ENCODE measurements at regions not wholly inside any gene's neighbourhood (a gene's known extent, or its start where the extent isn't known, plus 50 kb on each side); places are given as distances from the start of the nearest gene placed in this dataset.

- Histone ChIP-seq H3K36me3 (ENCODE audit: low read length) (no peaks in the 10 kb centered on the region), H4K20me1 (ENCODE audit: low read depth, low read length) (no peaks in the 10 kb centered on the region), H3K4me3 (ENCODE audit: insufficient read depth, low read length, poor library complexity, severe bottlenecking) (no peak overlapping the region), H3K79me2 (ENCODE audit: insufficient read depth, low read length) (no peaks in the 10 kb centered on the region), H3K9me3 (ENCODE audit: insufficient read depth, low read length) (no peaks in the 10 kb centered on the region), H3K9ac (ENCODE audit: low read length) (no peak overlapping the region), H3K27me3 (ENCODE audit: low read length) (no peaks in the 10 kb centered on the region), H3K4me2 (ENCODE audit: low read depth, low read length, poor library complexity, severe bottlenecking) (no peak overlapping the region), H2AFZ (ENCODE audit: low read depth, low read length, severe bottlenecking) (no peak overlapping the region), H3F3A (ENCODE audit: insufficient read depth) (no peaks in the 10 kb centered on the region), H3K9me2 (replicated peaks; ENCODE audit: insufficient read depth, low read length) (no peaks in the 10 kb centered on the region), H3K27ac (ENCODE audit: low read depth, low read length) (no peak overlapping the region)
- no peak for TF ChIP-seq CTCF (IDR thresholded peaks at IDR 0.05; ENCODE audit: insufficient read depth, low read length, poor library complexity, severe bottlenecking)
- no peak for TF ChIP-seq EZH2phosphoT487 (conservative IDR thresholded peaks at IDR 0.05; ENCODE audit: low read length)
These were observed 104.8 kb upstream of the CDH19 start for GRCh38 chr18:66708646-66709045.

GRCh38 chr18:66707473-66707872, 103.6 kb upstream of the CDH19 start:
- H3K9ac ChIP-seq (ENCODE audit: low read length), result no peak overlapping the region
- H3K36me3 ChIP-seq (ENCODE audit: low read length), result no peaks in the 10 kb centered on the region
- no peaks in the 10 kb centered on the region for H3K9me3 ChIP-seq (ENCODE audit: insufficient read depth, low read length)
- no peak overlapping the region for H3K27ac ChIP-seq (ENCODE audit: low read depth, low read length)
- H3F3A ChIP-seq (ENCODE audit: insufficient read depth), result no peaks in the 10 kb centered on the region
- H2AFZ ChIP-seq (ENCODE audit: low read depth, low read length, severe bottlenecking), result no peak overlapping the region
- no peaks in the 10 kb centered on the region for H3K27me3 ChIP-seq (ENCODE audit: low read length)
- no peaks in the 10 kb centered on the region for H4K20me1 ChIP-seq (ENCODE audit: low read depth, low read length)
- H3K9me2 ChIP-seq (replicated peaks; ENCODE audit: insufficient read depth, low read length), result no peaks in the 10 kb centered on the region
- no peaks in the 10 kb centered on the region for H3K79me2 ChIP-seq (ENCODE audit: insufficient read depth, low read length)
- no peak overlapping the region for H3K4me2 ChIP-seq (ENCODE audit: low read depth, low read length, poor library complexity, severe bottlenecking)
- H3K4me3 ChIP-seq (ENCODE audit: insufficient read depth, low read length, poor library complexity, severe bottlenecking), result no peak overlapping the region
- TF ChIP-seq EZH2phosphoT487 (conservative IDR thresholded peaks at IDR 0.05; ENCODE audit: low read length) (no peak), CTCF (IDR thresholded peaks at IDR 0.05; ENCODE audit: insufficient read depth, low read length, poor library complexity, severe bottlenecking) (no peak)

- H3K4me3 ChIP-seq (ENCODE audit: insufficient read depth, low read length, poor library complexity, severe bottlenecking), result no peak overlapping the region
- no peak overlapping the region for H3K9ac ChIP-seq (ENCODE audit: low read length)
- no peak overlapping the region for H2AFZ ChIP-seq (ENCODE audit: low read depth, low read length, severe bottlenecking)
- no peak overlapping the region for H3K27ac ChIP-seq (ENCODE audit: low read depth, low read length)
- TF ChIP-seq CTCF (IDR thresholded peaks at IDR 0.05; ENCODE audit: insufficient read depth, low read length, poor library complexity, severe bottlenecking) (no peak), EZH2phosphoT487 (conservative IDR thresholded peaks at IDR 0.05; ENCODE audit: low read length) (no peak)
- H3K9me2 ChIP-seq (replicated peaks; ENCODE audit: insufficient read depth, low read length), result no peaks in the 10 kb centered on the region
- no peaks in the 10 kb centered on the region for H3K9me3 ChIP-seq (ENCODE audit: insufficient read depth, low read length)
- no peaks in the 10 kb centered on the region for H3K79me2 ChIP-seq (ENCODE audit: insufficient read depth, low read length)
- no peaks in the 10 kb centered on the region for H4K20me1 ChIP-seq (ENCODE audit: low read depth, low read length)
- H3K27me3 ChIP-seq (ENCODE audit: low read length), result no peaks in the 10 kb centered on the region
- H3F3A ChIP-seq (ENCODE audit: insufficient read depth), result no peaks in the 10 kb centered on the region
- no peak overlapping the region for H3K4me2 ChIP-seq (ENCODE audit: low read depth, low read length, poor library complexity, severe bottlenecking)
- no peaks in the 10 kb centered on the region for H3K36me3 ChIP-seq (ENCODE audit: low read length)
These were observed 91.4 kb upstream of the CDH19 start for GRCh38 chr18:66695281-66695680.

GRCh38 chr18:66694852-66695251, 91.0 kb upstream of the CDH19 start:
- Histone ChIP-seq H2AFZ (ENCODE audit: low read depth, low read length, severe bottlenecking) (no peak overlapping the region), H3K9me3 (ENCODE audit: insufficient read depth, low read length) (no peaks in the 10 kb centered on the region), H3K9ac (ENCODE audit: low read length) (no peak overlapping the region), H3K27me3 (ENCODE audit: low read length) (no peaks in the 10 kb centered on the region), H3K36me3 (ENCODE audit: low read length) (no peaks in the 10 kb centered on the region), H3K27ac (ENCODE audit: low read depth, low read length) (no peak overlapping the region), H3K4me3 (ENCODE audit: insufficient read depth, low read length, poor library complexity, severe bottlenecking) (no peak overlapping the region), H3F3A (ENCODE audit: insufficient read depth) (no peaks in the 10 kb centered on the region), H4K20me1 (ENCODE audit: low read depth, low read length) (no peaks in the 10 kb centered on the region), H3K79me2 (ENCODE audit: insufficient read depth, low read length) (no peaks in the 10 kb centered on the region), H3K9me2 (replicated peaks; ENCODE audit: insufficient read depth, low read length) (no peaks in the 10 kb centered on the region), H3K4me2 (ENCODE audit: low read depth, low read length, poor library complexity, severe bottlenecking) (no peak overlapping the region)
- no peak for TF ChIP-seq CTCF (IDR thresholded peaks at IDR 0.05; ENCODE audit: insufficient read depth, low read length, poor library complexity, severe bottlenecking)
- no peak for TF ChIP-seq EZH2phosphoT487 (conservative IDR thresholded peaks at IDR 0.05; ENCODE audit: low read length)

Data from SU-DHL-6 (cell line).